B cell (primary cell): ENCODE measurements at regions not wholly inside any gene's neighbourhood (a gene's known extent, or its start where the extent isn't known, plus 50 kb on each side); places are given as distances from the start of the nearest gene placed in this dataset.

Source experiments
- ATAC-seq: fragments of 200-7000 bp; cut with Tn5 transposase; one replicate; pipeline ENCODE4 v1.10.0; 2021; ENCODE audit warnings: low read depth, mild to moderate bottlenecking, moderate number of reproducible peaks, moderate library complexity
- CTCF ChIA-PET: fragments of 350-600 bp; sonication (Branson Sonifier 250); formaldehyde crosslinking; loops from one replicate; lab custom pipeline; 2021; ENCODE audit warnings: antibody characterized with exemption, inconsistent platforms; lab: Charles Lee
- POLR2A ChIA-PET: fragments of 350-600 bp; sonication (Branson Sonifier 250); formaldehyde crosslinking; loops from one replicate; lab custom pipeline; 2021; ENCODE audit warnings: antibody characterized with exemption; lab: Charles Lee
- DNase-seq: peaks from one replicate; pipeline ENCODE4 v3.0.0; 2013
- H2AFZ ChIP-seq: 2 replicates; pipeline ENCODE4 v1.6.1; 2012; ENCODE audit warnings: mild to moderate bottlenecking, low read depth, low read length; ENCODE audit not compliant: insufficient read depth, poor library complexity, severe bottlenecking
- H3K27ac ChIP-seq, 2 donors: 1 replicate in 1 of 2; 2 replicates in 1 of 2; pipeline ENCODE4 v1.5.1; 2012 to 2013; ENCODE audit warnings: low read length in 2 of 2, mild to moderate bottlenecking in 2 of 2, moderate library complexity in 1 of 2
- H3K27me3 ChIP-seq, 4 experiments: fragments of 200-600 bp in 1 of 4; sonication (generic) in 1 of 4; replicated peaks in 1 of 4; 1 replicate in 2 of 4; 2 replicates in 2 of 4; pipeline versions ENCODE4 v1.6.1 to v1.7.0; 2013 to 2016; ENCODE audit warnings: low read length in 3 of 4, mild to moderate bottlenecking in 2 of 4, mixed read lengths in 1 of 4, moderate library complexity in 1 of 4; ENCODE audit not compliant: insufficient read depth in 4 of 4, control insufficient read depth in 3 of 4; ENCODE audit errors: control extremely low read depth in 1 of 4
- H3K36me3 ChIP-seq, 2 experiments: replicated peaks in 1 of 2; 1 replicate in 1 of 2; 2 replicates in 1 of 2; pipeline versions ENCODE4 v1.6.1 to v1.7.1; 2013; ENCODE audit warnings: low read length in 1 of 2; ENCODE audit not compliant: insufficient read depth in 2 of 2, control insufficient read depth in 1 of 2; ENCODE audit errors: control extremely low read depth in 1 of 2, extremely low read depth in 1 of 2
- H3K4me1 ChIP-seq, 2 donors: fragments of 200-600 bp in 1 of 2; sonication (generic) in 1 of 2; 1 replicate in 1 of 2; 2 replicates in 1 of 2; pipeline versions ENCODE4 v1.5.1 to v1.6.1; 2013 to 2017; ENCODE audit warnings: low read length in 2 of 2; ENCODE audit not compliant: control insufficient read depth in 2 of 2, insufficient read depth in 2 of 2
- H3K4me2 ChIP-seq: replicated peaks from 2 replicates; pipeline ENCODE3; 2012; ENCODE audit warnings: mild to moderate bottlenecking, low read depth, low read length; ENCODE audit not compliant: poor library complexity, severe bottlenecking
- H3K4me3 ChIP-seq, 5 experiments: fragments of 200-600 bp in 1 of 5; sonication (generic) in 1 of 5; 1 replicate in 3 of 5; 2 replicates in 2 of 5; pipeline versions ENCODE4 v1.5.1 to v1.7.0; 2011 to 2016; ENCODE audit warnings: low read length in 4 of 5, mild to moderate bottlenecking in 4 of 5, low read depth in 2 of 5, control low read depth in 1 of 5, moderate library complexity in 1 of 5; ENCODE audit not compliant: insufficient read depth in 1 of 5; ENCODE audit errors: control extremely low read depth in 1 of 5, extremely low read depth in 1 of 5
- H3K79me2 ChIP-seq: fragments of 200-600 bp; sonication (generic); one replicate; pipeline ENCODE4 v1.6.0; 2016; ENCODE audit warnings: low read length; ENCODE audit not compliant: control insufficient read depth, insufficient read depth
- H3K9ac ChIP-seq: fragments of 200-600 bp; sonication (generic); 2 replicates; pipeline ENCODE4 v1.6.1; 2017; ENCODE audit warnings: mild to moderate bottlenecking, low read length, moderate library complexity
- H3K9me3 ChIP-seq, 3 donors: one replicate each; pipeline versions ENCODE4 v1.6.1 to v1.7.1; 2013; ENCODE audit warnings: low read length in 2 of 3; ENCODE audit not compliant: control insufficient read depth in 2 of 3, insufficient read depth in 1 of 3; ENCODE audit errors: control extremely low read depth in 1 of 3
- H4K20me1 ChIP-seq: 2 replicates; pipeline ENCODE4 v1.6.0; 2012; ENCODE audit warnings: mild to moderate bottlenecking, low read length; ENCODE audit not compliant: insufficient read depth, control insufficient read depth, poor library complexity, severe bottlenecking
- H3K27ac Mint-ChIP-seq: one replicate; pipeline ENCODE4 v1.8.0; 2021; ENCODE audit warnings: mixed read lengths
- H3K27me3 Mint-ChIP-seq: one replicate; pipeline ENCODE4 v1.8.0; 2021; ENCODE audit warnings: mixed read lengths
- H3K4me1 Mint-ChIP-seq: one replicate; pipeline ENCODE4 v1.8.0; 2021; ENCODE audit warnings: mixed read lengths
- H3K4me3 Mint-ChIP-seq: one replicate; pipeline ENCODE4 v1.8.0; 2021; ENCODE audit warnings: mixed read lengths
- H3K9me3 Mint-ChIP-seq: one replicate; pipeline ENCODE4 v1.8.0; 2022; ENCODE audit warnings: mixed read lengths; ENCODE audit not compliant: insufficient read depth
- EZH2 ChIP-seq: IDR thresholded peaks from 2 replicates; pipeline ENCODE4 v1.6.1; 2012; ENCODE audit warnings: borderline replicate concordance, low read depth, mild to moderate bottlenecking, moderate library complexity, low read length; ENCODE audit not compliant: insufficient read depth, poor library complexity, severe bottlenecking
- WGBS: methylation state at CpG from one replicate; pipeline ENCODE4 v1.1.5; 2013; ENCODE audit warnings: missing lambda C conversion rate; ENCODE audit not compliant: insufficient coverage; 5-methylcytosine and 5-hydroxymethylcytosine counted together
- intact Hi-C: fragments of 100-400 bp; cut with micrococcal nuclease; formaldehyde crosslinking; loops from one replicate; pipeline ENCODE4 v1.10.0; 2022
- TF ChIP-seq, protein P1 (sequence below): fragments of 200-600 bp; IDR thresholded peaks from one replicate; pipeline ENCODE4 v1.8.0; 2022; ENCODE audit warnings: antibody characterized with exemption, mild to moderate bottlenecking

DNA sequence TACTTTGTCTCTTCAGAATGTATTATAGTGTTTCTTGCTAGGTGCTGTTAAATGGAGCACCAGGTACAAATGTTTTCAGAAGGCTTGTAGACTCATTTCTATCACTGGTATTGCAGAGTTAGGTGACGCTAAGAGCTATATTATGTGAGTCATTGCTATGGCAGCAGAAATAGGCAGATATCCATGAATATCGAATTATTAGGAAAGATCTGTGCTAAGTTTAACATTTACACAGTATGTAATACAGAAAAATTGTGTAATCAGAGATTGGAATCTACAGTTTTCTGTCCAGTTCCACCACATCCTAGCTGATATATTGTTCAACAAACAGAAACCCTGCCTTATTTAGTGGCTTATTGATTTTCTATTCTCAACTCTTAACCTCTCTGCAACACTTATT lies 1025.5 kb downstream of the STIM2 start:
- no peaks in the 10 kb centered on the region for H3K4me1 Mint-ChIP-seq
- ChIA-PET CTCF (no interaction called here), POLR2A (no interaction called here)
- Histone ChIP-seq H3K9ac (no peak overlapping the region), H4K20me1 (no peaks in the 10 kb centered on the region), H3K79me2 (no peaks in the 10 kb centered on the region), H3K9me3 (peaks cover 0 to 3% (median 0%) of the 10 kb centered on the region in 3 donors), H2AFZ (no peak overlapping the region), H3K4me3 (no peak overlapping the region), H3K36me3 (no peaks in the 10 kb centered on the region), H3K27ac (no peak overlapping the region), H3K27me3 (no peaks in the 10 kb centered on the region), H3K4me2 (no peak overlapping the region), H3K4me1 (no peaks in the 10 kb centered on the region)
- no peak overlapping the region for H3K4me3 Mint-ChIP-seq
- intact Hi-C loops = no loop called here
- H3K27ac Mint-ChIP-seq = no peak overlapping the region
- no peaks in the 10 kb centered on the region for H3K27me3 Mint-ChIP-seq
- no CpG with 5 or more reads among the region's 2 CpGs for WGBS
- no peaks in the 10 kb centered on the region for H3K9me3 Mint-ChIP-seq
- TF ChIP-seq, protein P1, sequence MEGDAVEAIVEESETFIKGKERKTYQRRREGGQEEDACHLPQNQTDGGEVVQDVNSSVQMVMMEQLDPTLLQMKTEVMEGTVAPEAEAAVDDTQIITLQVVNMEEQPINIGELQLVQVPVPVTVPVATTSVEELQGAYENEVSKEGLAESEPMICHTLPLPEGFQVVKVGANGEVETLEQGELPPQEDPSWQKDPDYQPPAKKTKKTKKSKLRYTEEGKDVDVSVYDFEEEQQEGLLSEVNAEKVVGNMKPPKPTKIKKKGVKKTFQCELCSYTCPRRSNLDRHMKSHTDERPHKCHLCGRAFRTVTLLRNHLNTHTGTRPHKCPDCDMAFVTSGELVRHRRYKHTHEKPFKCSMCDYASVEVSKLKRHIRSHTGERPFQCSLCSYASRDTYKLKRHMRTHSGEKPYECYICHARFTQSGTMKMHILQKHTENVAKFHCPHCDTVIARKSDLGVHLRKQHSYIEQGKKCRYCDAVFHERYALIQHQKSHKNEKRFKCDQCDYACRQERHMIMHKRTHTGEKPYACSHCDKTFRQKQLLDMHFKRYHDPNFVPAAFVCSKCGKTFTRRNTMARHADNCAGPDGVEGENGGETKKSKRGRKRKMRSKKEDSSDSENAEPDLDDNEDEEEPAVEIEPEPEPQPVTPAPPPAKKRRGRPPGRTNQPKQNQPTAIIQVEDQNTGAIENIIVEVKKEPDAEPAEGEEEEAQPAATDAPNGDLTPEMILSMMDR = no peak
- no peak for TF ChIP-seq EZH2
- ATAC-seq = no peak
- no peak for DNase-seq

DNA sequence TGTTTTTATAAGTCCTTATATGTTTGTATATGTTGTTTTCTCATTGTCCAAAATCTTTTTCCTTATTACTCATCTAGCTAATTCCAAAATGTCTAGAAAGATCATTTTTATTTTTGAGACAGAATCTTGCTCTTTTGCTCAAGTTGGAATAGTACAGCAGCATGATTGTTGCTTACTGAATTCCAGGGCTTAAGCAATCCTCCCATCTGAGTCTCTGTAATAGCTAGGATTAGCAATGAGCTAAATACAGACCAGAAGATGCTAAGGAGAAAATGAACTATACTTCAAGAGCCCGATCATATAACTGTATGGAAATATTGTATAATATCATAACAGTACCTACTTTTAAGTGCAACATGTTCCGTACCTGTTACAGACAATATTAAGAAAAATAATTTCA lies 1027.0 kb downstream of the STIM2 start:
- CTCF ChIA-PET = no interaction called here
- no CpG with 5 or more reads among the region's 2 CpGs for WGBS
- no peak for TF ChIP-seq EZH2
- TF ChIP-seq, protein P1 = no peak
- no peaks in the 10 kb centered on the region for H3K27me3 ChIP-seq
- H3K4me1 ChIP-seq = no peaks in the 10 kb centered on the region
- Mint-ChIP-seq H3K9me3 (no peaks in the 10 kb centered on the region), H3K27me3 (no peaks in the 10 kb centered on the region), H3K4me3 (no peak overlapping the region), H3K4me1 (no peaks in the 10 kb centered on the region), H3K27ac (no peak overlapping the region)
- no peak overlapping the region for H3K27ac ChIP-seq
- intact Hi-C loops = no loop called here
- POLR2A ChIA-PET = no interaction called here
- H3K79me2 ChIP-seq = no peaks in the 10 kb centered on the region
- H4K20me1 ChIP-seq = no peaks in the 10 kb centered on the region
- no peak overlapping the region for H3K4me2 ChIP-seq
- H2AFZ ChIP-seq = no peak overlapping the region
- H3K36me3 ChIP-seq = no peaks in the 10 kb centered on the region
- H3K9me3 ChIP-seq = peaks cover 0 to 5% (median 0%) of the 10 kb centered on the region in 3 donors
- no peak overlapping the region for H3K9ac ChIP-seq
- no peak overlapping the region for H3K4me3 ChIP-seq
- DNase-seq (no peak), ATAC-seq (no peak)
